Lower leg skin (tissue), 3 donors: ENCODE measurements at regions not wholly inside any gene's neighbourhood (a gene's known extent, or its start where the extent isn't known, plus 50 kb on each side); places are given as distances from the start of the nearest gene placed in this dataset.

Experiments
- POLR2A ChIP-seq, 2 donors: fragments of 450-650 bp; IDR thresholded peaks; one replicate each; pipeline ENCODE4 v1.6.1; 2016 to 2017; ENCODE audit warnings: antibody characterized with exemption in 2 of 2, mild to moderate bottlenecking in 1 of 2, moderate library complexity in 1 of 2
- TF ChIP-seq, protein P1 (sequence below), 3 donors: fragments of 450-650 bp; IDR thresholded peaks; one replicate each; pipeline ENCODE4 v1.5.1; 2016; ENCODE audit warnings: antibody characterized with exemption in 3 of 3, mild to moderate bottlenecking in 3 of 3, moderate library complexity in 2 of 3

DNA sequence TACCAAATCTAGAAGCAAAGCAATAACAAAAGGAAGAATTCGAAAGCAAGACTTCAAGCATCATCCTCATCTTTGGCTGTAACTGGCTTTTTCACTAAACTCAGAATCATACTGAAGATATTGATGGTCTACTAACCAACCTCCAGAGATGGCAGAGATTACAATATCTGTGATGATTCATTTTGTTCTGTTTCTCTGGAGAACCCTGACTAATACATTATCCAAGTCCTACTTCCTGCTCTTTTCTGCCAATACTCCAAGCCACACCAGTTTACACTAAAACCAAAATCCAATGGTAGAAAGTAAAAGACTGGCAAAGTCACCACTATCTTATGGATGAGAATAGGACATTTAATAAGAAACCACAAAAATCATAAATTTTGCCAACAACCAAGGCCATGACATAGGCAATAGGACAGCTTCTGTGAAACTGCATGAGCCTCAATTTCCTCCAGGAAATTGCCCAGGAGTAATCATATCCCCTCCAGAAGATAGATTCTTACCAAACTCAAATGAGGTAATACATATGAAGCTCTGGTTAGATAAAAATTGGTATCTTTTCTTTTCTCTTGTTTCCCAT is 159.8 kb downstream of the METTL4 start:
- TF ChIP-seq, protein P1, sequence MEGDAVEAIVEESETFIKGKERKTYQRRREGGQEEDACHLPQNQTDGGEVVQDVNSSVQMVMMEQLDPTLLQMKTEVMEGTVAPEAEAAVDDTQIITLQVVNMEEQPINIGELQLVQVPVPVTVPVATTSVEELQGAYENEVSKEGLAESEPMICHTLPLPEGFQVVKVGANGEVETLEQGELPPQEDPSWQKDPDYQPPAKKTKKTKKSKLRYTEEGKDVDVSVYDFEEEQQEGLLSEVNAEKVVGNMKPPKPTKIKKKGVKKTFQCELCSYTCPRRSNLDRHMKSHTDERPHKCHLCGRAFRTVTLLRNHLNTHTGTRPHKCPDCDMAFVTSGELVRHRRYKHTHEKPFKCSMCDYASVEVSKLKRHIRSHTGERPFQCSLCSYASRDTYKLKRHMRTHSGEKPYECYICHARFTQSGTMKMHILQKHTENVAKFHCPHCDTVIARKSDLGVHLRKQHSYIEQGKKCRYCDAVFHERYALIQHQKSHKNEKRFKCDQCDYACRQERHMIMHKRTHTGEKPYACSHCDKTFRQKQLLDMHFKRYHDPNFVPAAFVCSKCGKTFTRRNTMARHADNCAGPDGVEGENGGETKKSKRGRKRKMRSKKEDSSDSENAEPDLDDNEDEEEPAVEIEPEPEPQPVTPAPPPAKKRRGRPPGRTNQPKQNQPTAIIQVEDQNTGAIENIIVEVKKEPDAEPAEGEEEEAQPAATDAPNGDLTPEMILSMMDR (IDR thresholded peaks at IDR 0.05) = no peak
- TF ChIP-seq POLR2A (IDR thresholded peaks at IDR 0.05) = no peak
